Endothelial cell (in vitro differentiated cells): ENCODE measurements at regions not wholly inside any gene's neighbourhood (a gene's known extent, or its start where the extent isn't known, plus 50 kb on each side); places are given as distances from the start of the nearest gene placed in this dataset.

Source experiments
- DNase-seq: peaks from one replicate; pipeline ENCODE4 v3.0.0; 2021; ENCODE audit warnings: low spot score
- H3K27ac Mint-ChIP-seq: one replicate; pipeline ENCODE4 v1.8.0; 2021; ENCODE audit warnings: mixed read lengths, inconsistent platforms; ENCODE audit not compliant: unreplicated experiment
- H3K27me3 Mint-ChIP-seq: one replicate; pipeline ENCODE4 v1.8.0; 2021; ENCODE audit warnings: mild to moderate bottlenecking, moderate library complexity, mixed read lengths, inconsistent platforms; ENCODE audit not compliant: unreplicated experiment
- H3K36me3 Mint-ChIP-seq: one replicate; pipeline ENCODE4 v1.8.0; 2021; ENCODE audit warnings: mild to moderate bottlenecking, low read depth, mixed read lengths, inconsistent platforms; ENCODE audit not compliant: unreplicated experiment
- H3K4me1 Mint-ChIP-seq: one replicate; pipeline ENCODE4 v1.8.0; 2021; ENCODE audit warnings: mild to moderate bottlenecking, mixed read lengths, inconsistent platforms; ENCODE audit not compliant: unreplicated experiment
- H3K4me3 Mint-ChIP-seq: one replicate; pipeline ENCODE4 v1.8.0; 2021; ENCODE audit warnings: mild to moderate bottlenecking, mixed read lengths, inconsistent platforms; ENCODE audit not compliant: unreplicated experiment
- H3K9me3 Mint-ChIP-seq: one replicate; pipeline ENCODE4 v1.8.0; 2021; ENCODE audit warnings: mixed read lengths, inconsistent platforms; ENCODE audit not compliant: unreplicated experiment
- TF ChIP-seq, protein P1 (sequence below): fragments of 200-600 bp; sonication (generic); IDR thresholded peaks from one replicate; pipeline ENCODE4 v1.5.0; 2021; ENCODE audit warnings: antibody characterized with exemption; ENCODE audit not compliant: unreplicated experiment

DNA sequence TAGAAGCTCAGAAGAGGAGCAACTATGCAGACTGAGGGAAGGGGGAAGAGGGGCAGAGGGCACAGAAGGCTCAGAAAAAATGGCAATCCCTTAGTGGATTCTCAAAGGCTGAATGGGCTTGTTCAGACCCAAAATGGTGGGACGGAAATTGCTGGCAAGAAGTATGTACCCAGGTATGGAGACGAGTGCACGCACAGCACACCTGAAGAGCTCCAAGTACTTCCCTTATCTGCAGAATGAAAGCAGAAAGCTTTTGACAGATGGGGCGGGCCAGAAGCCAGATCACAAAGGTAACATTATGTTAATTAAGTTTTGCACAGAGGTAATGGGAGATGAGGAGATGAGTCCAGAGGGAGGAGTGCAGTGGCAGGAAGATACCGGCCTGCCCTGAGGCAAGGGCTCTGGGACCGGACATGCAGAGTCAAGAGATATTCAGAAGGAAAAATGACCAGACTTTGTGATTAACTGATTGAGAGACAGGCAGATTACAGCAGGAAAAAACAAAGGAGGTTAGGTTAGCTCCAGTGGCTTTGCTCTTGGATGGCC, 138.1 kb upstream of the PIK3R1 start:
- peaks cover 11% of the 10 kb centered on the region for H3K4me1 Mint-ChIP-seq
- DNase-seq: no peak
- no peaks in the 10 kb centered on the region for H3K9me3 Mint-ChIP-seq
- no peaks in the 10 kb centered on the region for H3K36me3 Mint-ChIP-seq
- no peaks in the 10 kb centered on the region for H3K27me3 Mint-ChIP-seq
- no peak overlapping the region for H3K27ac Mint-ChIP-seq
- H3K4me3 Mint-ChIP-seq: no peak overlapping the region
- TF ChIP-seq, protein P1, sequence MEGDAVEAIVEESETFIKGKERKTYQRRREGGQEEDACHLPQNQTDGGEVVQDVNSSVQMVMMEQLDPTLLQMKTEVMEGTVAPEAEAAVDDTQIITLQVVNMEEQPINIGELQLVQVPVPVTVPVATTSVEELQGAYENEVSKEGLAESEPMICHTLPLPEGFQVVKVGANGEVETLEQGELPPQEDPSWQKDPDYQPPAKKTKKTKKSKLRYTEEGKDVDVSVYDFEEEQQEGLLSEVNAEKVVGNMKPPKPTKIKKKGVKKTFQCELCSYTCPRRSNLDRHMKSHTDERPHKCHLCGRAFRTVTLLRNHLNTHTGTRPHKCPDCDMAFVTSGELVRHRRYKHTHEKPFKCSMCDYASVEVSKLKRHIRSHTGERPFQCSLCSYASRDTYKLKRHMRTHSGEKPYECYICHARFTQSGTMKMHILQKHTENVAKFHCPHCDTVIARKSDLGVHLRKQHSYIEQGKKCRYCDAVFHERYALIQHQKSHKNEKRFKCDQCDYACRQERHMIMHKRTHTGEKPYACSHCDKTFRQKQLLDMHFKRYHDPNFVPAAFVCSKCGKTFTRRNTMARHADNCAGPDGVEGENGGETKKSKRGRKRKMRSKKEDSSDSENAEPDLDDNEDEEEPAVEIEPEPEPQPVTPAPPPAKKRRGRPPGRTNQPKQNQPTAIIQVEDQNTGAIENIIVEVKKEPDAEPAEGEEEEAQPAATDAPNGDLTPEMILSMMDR: no peak

DNA sequence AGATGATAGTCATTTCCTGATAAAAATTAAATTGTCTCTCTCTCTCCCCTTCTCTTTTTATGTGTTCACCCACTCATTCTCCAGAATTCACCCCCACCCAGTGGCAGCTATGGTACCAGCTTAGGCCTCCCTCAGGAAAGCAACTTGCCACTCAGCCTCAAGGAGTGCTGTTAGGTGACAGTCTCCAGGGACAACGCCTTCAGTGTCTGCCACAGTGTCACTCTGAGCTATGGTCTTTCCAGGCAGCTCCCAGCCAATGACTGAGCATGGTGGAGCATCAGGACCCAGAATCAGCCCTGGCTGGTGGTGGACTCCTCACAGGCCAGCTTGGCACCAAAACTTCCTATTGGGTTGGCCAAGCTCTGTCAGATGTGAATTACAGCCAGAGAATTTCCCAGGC, 140.9 kb upstream of the PIK3R1 start:
- Mint-ChIP-seq H3K27ac (no peak overlapping the region), H3K4me3 (no peak overlapping the region), H3K4me1 (peaks cover 11% of the 10 kb centered on the region), H3K36me3 (no peaks in the 10 kb centered on the region), H3K9me3 (no peaks in the 10 kb centered on the region), H3K27me3 (no peaks in the 10 kb centered on the region)
- TF ChIP-seq, protein P1: no peak
- no peak for DNase-seq

DNA sequence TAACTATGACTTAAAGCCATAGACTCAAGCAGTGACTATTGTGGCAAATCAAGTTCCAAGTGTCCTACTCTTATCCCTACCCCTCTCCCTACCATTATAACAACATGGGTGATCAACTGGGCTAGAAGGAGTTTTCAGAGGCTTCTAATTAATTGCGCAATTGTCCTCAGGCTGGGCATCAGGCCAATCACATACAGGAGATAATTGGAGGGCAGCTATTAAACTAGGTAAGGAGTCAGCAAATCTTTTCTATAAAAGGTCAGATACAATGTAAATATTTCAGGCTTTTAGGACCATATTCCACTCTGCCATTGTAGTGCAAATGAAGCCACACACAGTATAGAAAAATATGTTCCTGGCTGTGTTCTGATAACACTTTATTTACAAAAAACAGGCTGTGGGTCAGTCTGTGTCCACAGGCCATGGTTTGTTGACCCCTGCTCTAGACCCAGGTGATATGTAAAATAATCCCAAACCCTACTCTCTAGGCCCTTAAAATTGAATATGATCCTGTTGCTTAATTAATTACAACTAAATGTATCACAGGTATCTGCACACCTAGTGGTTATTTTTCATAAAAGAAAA, 141.4 kb upstream of the PIK3R1 start:
- Mint-ChIP-seq H3K36me3 (no peaks in the 10 kb centered on the region), H3K27me3 (no peaks in the 10 kb centered on the region), H3K4me3 (no peak overlapping the region), H3K27ac (no peak overlapping the region), H3K9me3 (no peaks in the 10 kb centered on the region), H3K4me1 (peaks cover 11% of the 10 kb centered on the region)
- TF ChIP-seq, protein P1: no peak
- no peak for DNase-seq

DNA sequence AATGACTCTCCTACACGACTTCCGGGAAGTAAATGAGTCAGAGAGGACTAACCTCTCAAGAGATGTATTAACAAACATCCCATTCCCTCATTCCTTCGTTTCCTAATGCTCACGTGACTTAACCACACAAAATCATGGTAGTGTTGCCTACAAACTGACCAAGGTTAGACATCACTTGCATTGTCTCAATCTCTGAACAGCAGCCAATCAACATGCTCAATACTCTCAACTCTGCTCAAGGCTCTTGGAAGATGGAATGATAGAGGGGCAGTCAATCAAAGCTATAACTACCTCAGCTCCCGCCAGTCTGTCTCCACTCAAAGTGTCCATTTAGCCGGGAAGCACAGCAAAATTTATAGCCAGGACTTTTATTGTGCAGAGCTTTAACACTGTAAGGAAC, 143.8 kb upstream of the PIK3R1 start:
- Mint-ChIP-seq H3K36me3 (no peaks in the 10 kb centered on the region), H3K4me1 (peaks cover 11% of the 10 kb centered on the region), H3K27me3 (no peaks in the 10 kb centered on the region), H3K9me3 (no peaks in the 10 kb centered on the region), H3K27ac (no peak overlapping the region), H3K4me3 (no peak overlapping the region)
- no peak for DNase-seq
- TF ChIP-seq, protein P1: no peak

DNA sequence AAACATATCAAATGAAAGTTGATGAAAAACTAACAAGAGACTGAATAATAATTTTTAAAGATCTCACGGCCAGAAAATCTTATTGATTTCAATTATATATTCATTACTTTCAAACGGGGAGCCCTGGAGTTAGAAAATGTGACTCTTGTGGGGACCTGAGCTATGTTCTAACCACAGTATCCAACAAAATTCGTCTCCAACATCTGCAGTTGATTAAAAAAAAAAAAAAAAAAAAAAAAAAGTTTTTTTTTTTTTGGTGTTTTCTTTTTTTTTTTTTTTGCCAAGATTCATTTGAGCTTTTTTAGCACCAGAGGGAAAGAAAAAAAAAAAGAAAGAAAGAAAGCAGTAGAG, 144.3 kb upstream of the PIK3R1 start:
- Mint-ChIP-seq H3K9me3 (no peaks in the 10 kb centered on the region), H3K36me3 (no peaks in the 10 kb centered on the region), H3K27ac (no peak overlapping the region), H3K4me1 (peaks cover 11% of the 10 kb centered on the region), H3K4me3 (no peak overlapping the region), H3K27me3 (no peaks in the 10 kb centered on the region)
- TF ChIP-seq, protein P1: no peak
- DNase-seq: no peak
